Bronchial epithelial cell (primary cell): ENCODE measurements at regions not wholly inside any gene's neighbourhood (a gene's known extent, or its start where the extent isn't known, plus 50 kb on each side); places are given as distances from the start of the nearest gene placed in this dataset.
"Not testable (repeated sequence)": the region's sequence is repeated elsewhere in the genome, so short reads cannot be mapped to it uniquely, and the experiment has no call there.

Experiments used
- DNase-seq: peaks from one replicate; pipeline ENCODE4 v3.0.0-alpha.2; 2010; ENCODE audit warnings: low read depth
- FAIRE-seq: peaks from 2 replicates; lab custom pipeline; 2011; peaks lifted over from hg19 to GRCh38; lab: Jason Lieb, UNC
- H3K27me3 ChIP-seq: 2 replicates; pipeline ENCODE4 v1.5.1; 2011; ENCODE audit warnings: low read length; ENCODE audit not compliant: control insufficient read depth, insufficient read depth
- H3K36me3 ChIP-seq: 2 replicates; pipeline ENCODE4 v1.5.1; 2011; ENCODE audit warnings: low read length; ENCODE audit not compliant: control insufficient read depth, insufficient read depth
- H3K4me3 ChIP-seq: 2 replicates; pipeline ENCODE4 v1.5.1; 2011; ENCODE audit warnings: mild to moderate bottlenecking, low read depth, low read length, control low read depth
- CTCF ChIP-seq: IDR thresholded peaks from 2 replicates; pipeline ENCODE4 v1.5.1; 2011; ENCODE audit warnings: mild to moderate bottlenecking, moderate library complexity, low read length, control low read depth, inconsistent platforms; ENCODE audit not compliant: insufficient read depth, severe bottlenecking

GRCh38 chr5:57002959-57003485 is 51.1 kb upstream of the MIER3 start:
- H3K27me3 ChIP-seq, result no peaks in the 10 kb centered on the region
- FAIRE-seq (no peak), DNase-seq (peak; percentile 63)
- no peak for TF ChIP-seq CTCF
- H3K4me3 ChIP-seq, result no peak overlapping the region
- H3K36me3 ChIP-seq, result no peaks in the 10 kb centered on the region

GRCh38 chr5:57003566-57003965 is 51.6 kb upstream of the MIER3 start:
- FAIRE-seq, result not testable (repeated sequence)

GRCh38 chr5:57004800-57005199 is 52.9 kb upstream of the MIER3 start:
- DNase-seq (peak; percentile 99), FAIRE-seq (no peak)
- Histone ChIP-seq H3K4me3 (no peak overlapping the region), H3K36me3 (no peaks in the 10 kb centered on the region), H3K27me3 (no peaks in the 10 kb centered on the region)
- no peak for TF ChIP-seq CTCF

More at GRCh38 chr5:57003566-57003965, 51.6 kb upstream of the MIER3 start:
- not testable (repeated sequence) for H3K27me3 ChIP-seq, H3K36me3 ChIP-seq, DNase-seq, H3K4me3 ChIP-seq

GRCh38 chr5:57007344-57007743 is 55.4 kb upstream of the MIER3 start:
- H3K4me3 ChIP-seq, result no peak overlapping the region
- H3K36me3 ChIP-seq, result no peaks in the 10 kb centered on the region
- H3K27me3 ChIP-seq, result no peaks in the 10 kb centered on the region
- no peak for FAIRE-seq
- DNase-seq, result no peak
- TF ChIP-seq CTCF, result no peak

GRCh38 chr5:57009811-57010210 is 57.9 kb upstream of the MIER3 start:
- Histone ChIP-seq H3K4me3 (no peak overlapping the region), H3K36me3 (no peaks in the 10 kb centered on the region), H3K27me3 (no peaks in the 10 kb centered on the region)
- no peak for TF ChIP-seq CTCF
- FAIRE-seq (no peak), DNase-seq (no peak)

GRCh38 chr5:57010786-57011185 is 58.9 kb upstream of the MIER3 start:
- no peak overlapping the region for H3K4me3 ChIP-seq
- FAIRE-seq (no peak), DNase-seq (no peak)
- no peak for TF ChIP-seq CTCF
- no peaks in the 10 kb centered on the region for H3K27me3 ChIP-seq
- H3K36me3 ChIP-seq, result no peaks in the 10 kb centered on the region
